ENCODE measurements at regions not wholly inside any gene's neighbourhood (a gene's known extent, or its start where the extent isn't known, plus 50 kb on each side); places are given as distances from the start of the nearest gene placed in this dataset.
"Not testable (repeated sequence)": the region's sequence is repeated elsewhere in the genome, so short reads cannot be mapped to it uniquely, and the experiment has no call there.

DNA sequence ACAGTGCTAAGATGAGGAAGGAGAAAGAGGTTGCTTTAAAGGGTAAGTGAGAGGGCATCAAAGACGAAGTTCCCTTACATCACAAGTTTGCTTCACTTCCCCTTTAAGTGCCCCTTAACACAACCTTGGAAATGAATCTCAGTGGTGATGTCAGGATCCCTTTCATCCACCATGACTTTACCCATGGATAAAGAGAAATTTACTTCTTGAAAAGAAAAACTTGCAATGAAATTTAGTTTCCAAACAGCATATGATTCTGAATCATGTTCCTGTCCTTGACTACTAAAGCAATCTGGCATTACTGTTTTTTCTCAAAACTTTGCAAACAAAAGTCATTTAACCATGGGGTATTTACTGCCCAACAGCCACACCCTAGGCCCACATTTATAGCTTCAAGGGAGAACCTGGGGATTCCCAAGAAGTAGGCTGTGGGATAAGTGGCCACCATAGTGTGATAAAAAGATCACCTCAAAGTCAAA is 135.9 kb downstream of the ITGB8 start:
- no peak overlapping the region for H3K4me3 ChIP-seq (ENCODE audit: low read depth, low read length)
- no peak for DNase-seq (ENCODE audit: low read depth)

DNA sequence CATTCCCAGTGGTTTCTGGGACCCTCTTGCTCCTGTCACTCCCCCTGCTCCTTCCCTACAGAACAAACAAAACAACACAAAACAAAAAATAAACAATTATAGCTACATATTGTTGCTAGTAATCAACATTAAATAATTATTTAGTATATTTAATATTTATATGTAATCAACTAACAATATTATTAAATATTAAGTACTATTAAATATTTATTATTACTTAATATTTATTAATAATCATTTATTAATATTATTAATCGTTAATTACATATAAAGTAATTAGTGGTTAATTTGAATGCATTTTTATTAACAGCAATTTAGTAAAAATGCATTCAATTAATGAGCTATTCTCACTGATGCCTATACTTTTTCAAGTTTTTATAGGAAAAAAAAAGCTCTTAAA is 139.4 kb downstream of the ITGB8 start:
- no peak overlapping the region for H3K4me3 ChIP-seq (ENCODE audit: low read depth, low read length)
- DNase-seq (ENCODE audit: low read depth) = no peak

DNA sequence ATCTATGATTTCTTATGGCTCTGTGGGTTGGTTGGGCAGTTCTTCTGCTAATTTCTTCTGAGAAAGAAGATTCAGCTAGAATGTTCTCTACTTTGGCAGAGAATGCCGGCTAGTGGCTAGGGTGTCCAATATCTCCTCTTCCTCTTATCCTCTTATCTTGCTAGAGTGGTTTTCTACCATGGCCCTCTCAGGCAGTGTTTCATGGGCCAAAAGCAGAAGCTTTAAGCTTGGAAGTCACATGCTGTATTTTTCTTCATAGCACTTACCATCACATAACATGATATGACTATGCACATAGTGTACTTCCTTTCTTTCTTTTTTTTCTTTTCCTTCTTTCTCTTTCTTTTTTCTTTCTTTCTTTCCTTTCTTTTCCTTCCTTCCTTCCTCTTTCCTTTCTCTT is 140.0 kb downstream of the ITGB8 start:
- H3K4me3 ChIP-seq (ENCODE audit: low read depth, low read length) = no peak overlapping the region

DNA sequence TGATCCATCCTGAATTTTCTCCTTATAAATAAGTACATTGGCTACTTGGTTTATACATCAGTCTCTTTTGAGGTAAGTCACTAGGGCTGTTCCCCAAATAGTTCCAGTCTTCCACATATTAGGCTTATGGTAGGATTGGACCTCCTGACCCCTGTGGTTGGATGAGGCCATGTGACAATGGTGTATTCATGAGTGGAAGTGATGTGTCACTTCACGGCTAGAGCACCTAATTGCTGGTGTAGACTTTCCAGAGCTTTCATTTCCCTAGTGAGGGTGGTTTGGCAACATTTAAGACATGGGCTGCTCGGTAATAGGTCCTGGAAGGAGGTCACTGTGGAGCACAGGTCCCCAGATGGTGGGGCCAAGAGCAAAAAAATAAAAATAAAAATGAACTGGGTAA is 141.2 kb upstream of the ABCB5 start:
- DNase-seq (ENCODE audit: low read depth) = no peak
- no peak overlapping the region for H3K4me3 ChIP-seq (ENCODE audit: low read depth, low read length)

More for the DNA sequence above, 140.0 kb downstream of the ITGB8 start:
- no peak for DNase-seq (ENCODE audit: low read depth)

DNA sequence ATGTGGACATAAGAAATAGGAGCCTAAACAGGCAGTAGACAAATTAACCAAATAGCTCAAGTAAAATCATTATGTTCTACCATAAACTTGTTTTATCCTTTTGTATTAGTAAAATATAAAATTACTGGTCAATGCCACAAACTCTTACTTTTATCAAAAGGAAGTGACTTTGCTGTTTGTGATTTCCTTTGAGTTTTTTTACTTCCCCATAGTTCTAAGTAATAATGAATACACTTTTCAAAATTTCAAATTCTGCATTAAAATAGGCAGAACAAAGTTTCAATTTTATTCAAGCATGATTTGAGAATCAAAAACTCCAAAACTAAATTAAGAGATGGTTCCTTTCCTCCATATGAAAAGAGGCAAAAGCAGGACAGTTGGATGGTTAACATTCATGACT is 139.7 kb upstream of the ABCB5 start:
- DNase-seq (ENCODE audit: low read depth) = no peak
- no peak overlapping the region for H3K4me3 ChIP-seq (ENCODE audit: low read depth, low read length)

DNA sequence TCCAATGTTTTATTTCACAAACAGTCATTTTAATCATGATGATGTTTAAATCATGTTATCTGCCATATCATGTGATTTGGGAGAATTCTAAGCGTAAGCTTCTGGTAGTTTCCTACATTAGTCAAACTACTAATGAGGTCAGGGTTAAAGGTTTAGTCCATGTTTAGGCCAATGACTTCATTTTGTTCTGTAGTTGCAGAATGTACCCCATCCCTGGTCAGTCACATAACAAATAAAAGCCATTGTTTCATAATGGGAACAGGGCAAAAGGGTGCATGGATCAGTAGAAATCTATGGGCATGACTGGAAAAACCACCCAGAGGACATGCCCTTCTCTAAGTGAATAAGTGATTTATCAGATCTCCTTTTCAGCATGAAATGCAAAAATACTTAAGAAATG is 138.4 kb upstream of the ABCB5 start:
- H3K4me3 ChIP-seq (ENCODE audit: low read depth, low read length) = no peak overlapping the region
- no peak for DNase-seq (ENCODE audit: low read depth)

DNA sequence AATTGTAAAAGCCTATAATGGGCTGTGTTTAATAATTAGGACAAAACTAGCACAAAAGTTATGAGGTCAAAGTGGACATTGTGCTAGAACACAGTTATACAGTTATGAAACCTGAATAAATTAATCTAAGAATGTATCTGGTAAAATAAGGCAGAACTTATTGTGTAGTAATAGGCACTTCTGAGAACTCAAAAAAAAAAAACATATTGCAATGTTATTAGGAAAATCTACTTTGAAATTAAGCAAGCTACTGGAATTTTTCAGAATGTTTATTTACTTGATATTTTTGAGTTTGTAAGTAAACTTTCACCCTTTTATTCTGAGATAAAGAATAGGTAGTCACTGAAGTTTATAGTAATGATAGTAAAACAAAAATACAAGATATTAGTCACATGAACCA is 135.8 kb upstream of the ABCB5 start:
- no peak for DNase-seq (ENCODE audit: low read depth)
- no peak overlapping the region for H3K4me3 ChIP-seq (ENCODE audit: low read depth, low read length)

DNA sequence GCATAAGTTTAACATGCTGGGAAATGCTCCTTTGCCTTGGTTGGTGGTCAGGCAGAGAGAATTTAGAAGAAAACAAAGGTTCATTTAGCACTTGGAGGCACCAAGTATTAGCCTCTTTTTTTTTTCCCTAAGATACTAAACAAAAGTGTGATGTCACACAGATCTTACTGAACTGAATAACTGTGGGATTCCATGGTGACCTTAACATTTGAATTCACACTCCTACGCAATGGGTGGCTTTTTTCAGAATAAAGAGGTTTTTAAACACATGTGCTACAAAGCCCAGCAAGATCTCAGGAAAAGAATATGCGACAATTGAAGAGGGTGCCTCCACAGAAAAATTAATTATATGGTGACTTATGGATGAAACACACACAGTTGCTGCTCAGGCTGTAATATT is 133.4 kb upstream of the ABCB5 start:
- no peak for DNase-seq (ENCODE audit: low read depth)
- no peak overlapping the region for H3K4me3 ChIP-seq (ENCODE audit: low read depth, low read length)

DNA sequence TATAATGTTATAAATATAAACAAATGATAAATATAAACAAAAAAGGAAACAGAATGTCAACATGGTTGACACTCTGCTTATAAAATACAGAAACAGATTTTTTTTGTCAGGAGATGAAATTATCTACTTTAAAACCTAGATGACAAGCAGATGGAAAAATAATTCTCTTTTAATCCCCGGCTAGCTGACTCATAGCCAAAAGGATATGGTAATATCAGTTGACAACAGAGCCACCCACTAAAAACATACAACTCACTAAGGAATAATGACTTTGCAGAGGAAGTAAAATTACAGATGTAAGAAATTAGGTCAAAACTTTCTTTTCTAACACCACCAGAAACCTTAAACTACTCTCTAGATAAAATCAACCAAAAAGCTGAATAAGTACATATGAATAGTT is 131.1 kb upstream of the ABCB5 start:
- no peak for DNase-seq (ENCODE audit: low read depth)
- no peak overlapping the region for H3K4me3 ChIP-seq (ENCODE audit: low read depth, low read length)

DNA sequence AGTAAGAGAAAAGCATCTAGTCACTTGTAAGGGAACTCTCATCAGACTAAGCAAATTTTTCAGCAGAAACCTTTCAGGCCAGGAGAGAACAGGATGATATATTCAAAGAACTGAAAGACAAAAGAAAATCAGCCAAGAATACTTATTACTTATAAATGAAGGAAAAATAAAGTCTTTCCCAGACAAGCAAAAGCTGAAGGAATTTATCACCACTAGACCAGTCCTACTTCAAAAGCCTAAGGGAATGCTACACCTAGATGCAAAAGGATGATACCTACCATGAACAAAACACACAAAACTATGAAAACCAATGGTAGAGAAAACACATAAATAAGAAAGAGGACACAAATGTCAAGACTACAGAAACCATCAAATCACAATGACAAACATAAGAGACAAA is 126.6 kb upstream of the ABCB5 start:
- DNase-seq (ENCODE audit: low read depth) = no peak
- H3K4me3 ChIP-seq (ENCODE audit: low read depth, low read length) = no peak overlapping the region

DNA sequence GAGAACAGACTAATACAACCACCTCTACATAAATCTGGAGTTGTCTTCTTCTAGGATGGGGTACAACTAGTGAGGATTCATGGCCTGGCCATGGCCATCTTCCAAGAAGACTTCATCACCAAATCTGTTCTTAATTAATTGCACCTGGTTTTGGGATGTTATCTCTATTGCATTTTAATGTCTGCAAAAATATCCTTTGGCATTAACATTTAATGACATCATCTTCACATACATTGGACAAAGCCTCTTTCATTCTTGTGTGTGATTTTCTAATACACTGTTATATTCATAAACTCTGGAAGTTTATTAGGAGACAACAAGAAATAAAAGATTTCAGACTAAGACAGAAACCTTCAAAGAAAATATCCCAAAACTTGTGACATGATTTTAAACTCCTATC is 124.2 kb upstream of the ABCB5 start:
- no peak overlapping the region for H3K4me3 ChIP-seq (ENCODE audit: low read depth, low read length)
- no peak for DNase-seq (ENCODE audit: low read depth)

DNA sequence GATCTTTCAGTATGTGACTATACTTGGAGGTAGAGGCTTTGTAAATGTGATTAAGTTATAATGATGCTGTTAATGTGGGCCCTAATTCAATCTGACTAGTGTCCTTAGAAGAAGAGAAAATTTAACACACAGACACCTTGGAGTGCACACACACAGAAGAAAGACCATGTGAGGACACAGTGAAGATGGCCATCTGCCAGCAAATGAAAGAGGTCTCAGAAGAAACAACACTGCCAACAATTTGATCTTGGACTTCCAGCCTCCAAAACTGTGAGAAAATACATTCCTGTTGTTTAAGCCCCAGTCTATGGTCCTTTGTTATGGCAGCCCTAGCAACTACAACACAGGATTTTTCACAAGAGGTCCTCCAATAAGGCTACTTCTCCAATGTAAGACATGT is 120.9 kb upstream of the ABCB5 start:
- H3K4me3 ChIP-seq (ENCODE audit: low read depth, low read length) = no peak overlapping the region
- DNase-seq (ENCODE audit: low read depth) = no peak

DNA sequence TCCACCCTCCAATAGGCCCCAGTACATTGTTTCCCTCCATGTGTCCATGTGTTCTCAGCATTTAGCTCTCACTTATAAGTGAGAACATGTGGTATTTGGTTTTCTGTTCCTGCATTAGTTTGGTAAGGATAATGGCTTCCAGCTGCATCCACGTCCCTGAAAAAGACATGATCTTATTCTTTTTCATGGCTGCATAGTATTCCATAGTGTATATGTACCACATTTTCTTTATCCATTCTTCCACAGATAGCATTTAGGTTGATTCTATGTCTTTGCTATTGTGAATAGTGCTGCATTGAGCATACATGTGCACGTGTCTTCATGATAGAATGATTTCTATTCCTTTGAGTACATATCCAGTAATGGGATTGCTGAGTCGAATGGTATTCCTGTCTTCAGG is 114.0 kb upstream of the ABCB5 start:
- H3K4me3 ChIP-seq (ENCODE audit: low read depth, low read length); DNase-seq (ENCODE audit: low read depth): not testable (repeated sequence)

DNA sequence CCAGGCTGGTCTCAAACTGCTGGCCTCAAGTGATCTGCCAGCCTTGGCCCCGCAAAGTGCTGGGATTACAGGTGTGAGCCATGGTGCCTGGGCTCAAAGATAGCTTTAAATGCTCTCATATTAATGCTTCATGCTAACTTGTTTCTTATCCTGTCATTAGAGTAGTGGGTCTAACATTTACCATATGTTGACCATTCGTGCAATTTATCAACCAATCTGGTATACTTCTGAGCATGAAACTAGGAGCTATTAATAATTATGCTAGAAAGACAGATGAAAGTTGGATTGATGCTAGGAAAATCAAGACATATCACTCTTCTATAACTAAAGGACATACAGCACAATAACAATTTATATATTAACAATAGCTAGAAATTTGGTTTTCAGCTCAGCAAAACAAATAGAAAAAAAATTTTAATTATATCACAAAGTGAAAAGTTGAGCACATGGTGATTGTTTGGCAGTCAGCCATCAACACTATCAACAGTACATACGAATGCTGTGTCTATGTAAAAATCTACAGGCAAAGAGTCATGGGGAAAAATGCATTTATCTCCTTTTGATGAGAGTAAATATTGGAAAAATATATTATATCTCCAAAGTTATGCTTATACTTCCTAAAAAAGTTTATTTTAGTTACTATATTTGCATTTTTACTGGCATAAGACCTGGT is 112.1 kb upstream of the ABCB5 start:
- H3K4me3 ChIP-seq (ENCODE audit: low read depth, low read length) = no peak overlapping the region
- no peak for DNase-seq (ENCODE audit: low read depth)

DNA sequence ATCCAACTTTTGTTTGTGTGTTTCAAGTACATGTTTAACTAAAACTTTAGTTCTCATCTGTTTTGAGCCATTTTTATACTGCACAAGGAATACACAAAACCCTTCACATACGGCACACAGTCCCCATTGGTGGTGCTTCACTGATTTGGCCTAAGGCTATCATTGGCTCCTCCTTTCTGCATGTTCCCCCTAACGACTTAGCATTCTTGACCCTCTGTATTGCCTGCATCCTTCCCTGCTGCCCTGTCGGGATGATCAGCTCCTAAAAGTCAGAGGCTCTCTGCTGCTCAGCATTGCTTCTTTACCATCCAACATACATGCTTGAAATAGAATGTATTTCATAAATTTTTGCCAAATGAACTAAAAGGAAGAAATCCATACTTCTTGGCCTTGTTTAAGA is 111.4 kb upstream of the ABCB5 start:
- DNase-seq (ENCODE audit: low read depth) = no peak
- no peak overlapping the region for H3K4me3 ChIP-seq (ENCODE audit: low read depth, low read length)

DNA sequence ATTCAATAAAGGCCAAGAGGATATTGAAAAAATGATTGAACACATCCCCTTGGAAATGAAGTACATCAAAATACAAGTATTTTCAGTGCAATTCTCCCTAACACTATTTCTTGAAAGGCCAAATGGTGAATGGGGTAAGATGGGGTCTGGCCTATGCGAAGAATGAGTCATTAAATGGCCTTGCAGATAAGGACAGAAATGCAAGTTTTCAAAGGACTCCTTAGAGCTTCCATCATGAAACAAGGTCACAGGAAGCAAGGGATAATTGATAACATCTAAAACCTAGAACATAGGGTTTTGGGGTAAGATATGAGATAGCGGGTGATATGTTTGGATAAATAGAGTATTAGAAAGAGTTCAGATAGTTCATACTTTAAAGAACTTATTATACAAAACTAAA is 109.3 kb upstream of the ABCB5 start:
- no peak overlapping the region for H3K4me3 ChIP-seq (ENCODE audit: low read depth, low read length)
- DNase-seq (ENCODE audit: low read depth) = no peak

DNA sequence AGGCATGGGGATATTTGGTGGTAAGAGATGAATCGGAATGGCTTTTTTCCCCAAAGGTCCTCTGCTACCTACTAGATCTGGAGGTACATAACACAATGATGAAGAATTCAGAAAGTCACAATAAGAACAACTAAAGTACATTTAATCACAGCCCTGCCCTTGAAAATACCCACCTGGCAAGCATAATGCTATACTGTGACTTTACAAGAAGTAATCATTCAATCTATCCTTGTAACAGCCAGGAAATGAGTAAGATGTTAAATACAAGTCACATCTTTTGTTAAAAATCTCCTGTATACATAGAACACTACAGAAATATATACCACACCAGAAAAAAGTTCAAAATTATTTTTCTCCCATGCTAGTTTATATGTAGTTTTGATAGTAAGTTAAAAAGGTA is 108.3 kb upstream of the ABCB5 start:
- DNase-seq (ENCODE audit: low read depth) = no peak
- H3K4me3 ChIP-seq (ENCODE audit: low read depth, low read length) = no peak overlapping the region

DNA sequence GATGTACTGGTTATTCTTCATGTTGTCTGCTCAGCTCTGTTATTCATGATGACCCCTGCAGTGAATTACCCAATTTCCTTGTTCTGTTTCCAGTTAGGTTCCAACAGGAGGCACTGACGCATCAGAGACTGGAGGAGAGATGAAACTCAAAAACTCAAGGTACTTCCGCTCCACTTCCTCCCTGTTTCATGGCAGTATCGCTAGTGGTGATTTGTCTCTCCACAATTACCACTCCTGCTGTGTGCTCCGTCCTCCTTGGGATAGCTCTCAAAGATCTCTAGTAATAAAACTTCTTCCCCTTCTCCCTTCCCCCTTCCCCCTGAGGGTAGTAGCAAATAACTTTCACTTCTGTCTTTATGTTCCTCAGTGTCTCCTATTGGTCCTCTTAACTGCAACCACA is 107.4 kb upstream of the ABCB5 start:
- DNase-seq (ENCODE audit: low read depth) = no peak

DNA sequence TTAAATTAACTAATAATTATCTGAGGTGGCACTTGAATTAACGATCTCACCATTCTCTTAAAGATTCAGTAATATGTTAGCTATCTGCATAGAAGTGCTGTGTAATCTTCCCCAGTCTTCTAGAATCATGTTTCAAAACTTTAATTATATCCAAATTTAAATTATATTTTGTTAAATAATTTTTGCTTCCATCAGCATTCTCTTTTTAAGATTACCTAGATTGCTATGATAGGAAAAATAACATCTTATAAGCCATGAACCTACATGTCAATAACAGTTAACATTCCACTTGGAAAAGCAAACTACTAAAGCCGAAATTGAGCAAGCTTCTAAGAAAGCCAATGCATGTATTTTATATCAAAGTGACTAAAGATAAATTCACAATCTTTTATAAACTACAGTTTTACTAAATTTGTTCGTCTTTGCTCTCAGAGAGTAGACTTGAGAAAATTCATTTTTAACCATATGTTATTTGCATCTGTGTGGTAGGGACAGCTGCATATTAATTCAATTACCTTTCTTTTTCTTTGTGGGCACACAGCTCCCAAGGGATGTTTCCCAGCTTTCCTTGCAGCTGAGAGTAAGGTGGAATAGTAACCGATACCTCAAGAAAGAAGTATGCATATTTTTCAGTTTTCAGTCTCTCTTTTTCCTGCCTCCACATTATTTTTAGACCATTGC is 105.4 kb upstream of the ABCB5 start:
- H3K4me3 ChIP-seq (ENCODE audit: low read depth, low read length) = no peak overlapping the region
- DNase-seq (ENCODE audit: low read depth) = no peak

More for the DNA sequence above, 107.4 kb upstream of the ABCB5 start:
- H3K4me3 ChIP-seq (ENCODE audit: low read depth, low read length) = no peak overlapping the region

DNA sequence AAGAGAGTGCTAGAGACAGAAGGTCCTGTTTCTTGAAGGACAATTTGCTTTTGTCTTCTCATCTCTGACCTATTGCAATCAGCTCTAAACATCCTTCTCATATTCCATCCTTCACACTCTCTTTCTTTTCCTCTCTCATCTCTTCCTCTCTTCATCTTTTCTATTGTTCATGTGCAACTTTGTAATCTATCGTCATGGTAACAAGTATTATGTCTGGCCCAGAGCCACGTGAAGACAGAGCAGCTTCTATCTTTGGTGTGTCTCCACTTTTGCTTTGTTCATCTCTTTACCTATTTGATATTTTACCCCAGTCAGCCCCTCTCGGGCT is 104.9 kb upstream of the ABCB5 start:
- H3K4me3 ChIP-seq (ENCODE audit: low read depth, low read length) = no peak overlapping the region
- no peak for DNase-seq (ENCODE audit: low read depth)

DNA sequence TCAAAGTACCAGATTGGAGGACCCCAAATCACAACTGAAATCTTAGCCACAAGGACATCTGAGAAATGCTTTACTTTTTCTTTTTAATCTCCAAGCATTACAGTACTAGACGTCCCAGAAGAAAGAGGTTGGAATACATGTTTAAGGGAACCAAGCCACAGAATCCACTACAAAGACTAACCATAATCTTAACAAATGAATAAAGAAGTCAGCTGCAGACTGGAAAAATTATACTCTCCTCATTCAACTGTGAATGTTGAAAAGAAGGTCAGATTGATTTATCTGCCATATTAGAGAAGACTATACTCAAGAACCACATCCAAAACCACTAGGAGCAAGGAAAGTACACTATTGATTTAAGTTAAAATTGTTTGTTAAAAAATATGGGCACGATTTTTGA is 102.1 kb upstream of the ABCB5 start:
- DNase-seq (ENCODE audit: low read depth) = no peak
- no peak overlapping the region for H3K4me3 ChIP-seq (ENCODE audit: low read depth, low read length)

DNA sequence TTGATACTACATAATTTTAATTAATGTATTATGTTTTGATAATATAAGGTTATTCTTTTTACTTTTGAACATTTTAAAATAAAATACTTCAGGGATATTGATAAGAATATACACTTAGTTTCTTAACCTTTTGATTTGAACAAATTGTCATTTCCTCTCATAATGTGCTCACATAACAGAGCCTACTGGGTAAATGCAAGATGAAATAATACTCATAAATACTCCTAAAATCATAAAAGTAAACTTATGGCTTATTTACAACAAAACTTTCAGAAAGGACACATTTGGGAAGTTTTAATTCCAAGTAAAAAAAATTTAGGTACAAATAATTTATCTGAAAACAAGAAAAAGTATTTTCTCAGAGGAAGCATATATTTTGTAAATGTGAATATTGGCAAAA is 101.6 kb upstream of the ABCB5 start:
- no peak for DNase-seq (ENCODE audit: low read depth)
- no peak overlapping the region for H3K4me3 ChIP-seq (ENCODE audit: low read depth, low read length)

All from skeletal muscle cell (primary cell).